ENCODE measurements at regions not wholly inside any gene's neighbourhood (a gene's known extent, or its start where the extent isn't known, plus 50 kb on each side); places are given as distances from the start of the nearest gene placed in this dataset.
"Not testable (repeated sequence)": the region's sequence is repeated elsewhere in the genome, so short reads cannot be mapped to it uniquely, and the experiment has no call there.

- no peak for DNase-seq
These were observed 1830.0 kb upstream of the DEFB115 start for GRCh38 chr20:29427201-29428060.

GRCh38 chr20:29430531-29430930 lies 1826.9 kb upstream of the DEFB115 start:
- no peak for DNase-seq

DNA sequence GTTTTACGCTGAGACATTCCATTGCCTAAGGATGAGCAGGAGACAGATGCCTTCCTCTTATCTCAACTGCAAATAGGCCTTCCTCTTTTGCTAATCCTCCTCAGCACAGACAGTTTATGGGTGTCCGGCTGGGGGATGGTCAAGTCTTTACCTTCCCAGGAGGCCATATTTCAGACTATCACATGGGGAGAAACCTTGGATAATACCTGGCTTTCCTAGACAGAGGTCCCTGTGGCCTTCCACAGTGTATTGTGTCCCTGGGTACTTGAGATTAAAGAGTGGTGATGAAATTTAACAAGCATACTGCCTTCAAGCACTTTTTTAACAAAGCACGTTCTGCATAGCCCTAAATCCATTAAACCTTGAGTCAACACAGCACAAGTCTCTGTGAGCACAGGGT lies 1816.7 kb upstream of the DEFB115 start:
- DNase-seq, result not testable (repeated sequence)

DNA sequence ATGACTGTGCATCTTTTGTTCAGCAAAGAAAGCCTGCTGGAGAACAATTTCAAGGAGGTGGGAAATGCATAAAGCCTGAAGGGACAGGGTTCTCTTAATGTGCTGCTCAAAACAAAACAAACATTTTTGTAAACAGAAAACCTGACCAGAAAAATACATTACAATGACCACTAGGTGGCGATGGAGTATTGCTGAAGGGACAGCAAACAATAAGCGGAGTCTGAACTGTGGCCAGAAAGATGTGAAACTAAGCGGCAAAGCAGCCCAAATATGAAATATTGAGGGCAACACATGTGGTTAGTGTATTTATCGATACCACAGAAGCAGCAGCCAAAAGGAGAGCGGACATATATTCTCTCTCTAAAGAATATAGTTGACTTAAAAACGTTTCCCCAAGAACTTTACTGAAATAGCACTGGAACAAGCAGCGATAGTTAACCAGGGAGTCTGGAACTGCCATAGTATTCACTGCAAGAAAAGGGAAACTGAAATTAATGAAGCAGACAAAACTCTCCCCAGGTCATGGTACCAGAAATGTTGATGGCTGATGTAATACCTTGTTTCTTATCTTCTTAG lies 1814.2 kb upstream of the DEFB115 start:
- DNase-seq, result peak; percentile 43

- peak; percentile 4 for DNase-seq
These were observed 1813.6 kb upstream of the DEFB115 start for GRCh38 chr20:29443819-29444218.

GRCh38 chr20:29445050-29445907 lies 1812.2 kb upstream of the DEFB115 start:
- DNase-seq, result peak; percentile 59

- not testable (repeated sequence) for DNase-seq
These were observed 1809.7 kb upstream of the DEFB115 start for GRCh38 chr20:29447517-29448484.

- DNase-seq, result no peak
These were observed 1808.5 kb upstream of the DEFB115 start for GRCh38 chr20:29448806-29449470.

GRCh38 chr20:29452186-29452585 lies 1805.3 kb upstream of the DEFB115 start:
- DNase-seq, result no peak

DNA sequence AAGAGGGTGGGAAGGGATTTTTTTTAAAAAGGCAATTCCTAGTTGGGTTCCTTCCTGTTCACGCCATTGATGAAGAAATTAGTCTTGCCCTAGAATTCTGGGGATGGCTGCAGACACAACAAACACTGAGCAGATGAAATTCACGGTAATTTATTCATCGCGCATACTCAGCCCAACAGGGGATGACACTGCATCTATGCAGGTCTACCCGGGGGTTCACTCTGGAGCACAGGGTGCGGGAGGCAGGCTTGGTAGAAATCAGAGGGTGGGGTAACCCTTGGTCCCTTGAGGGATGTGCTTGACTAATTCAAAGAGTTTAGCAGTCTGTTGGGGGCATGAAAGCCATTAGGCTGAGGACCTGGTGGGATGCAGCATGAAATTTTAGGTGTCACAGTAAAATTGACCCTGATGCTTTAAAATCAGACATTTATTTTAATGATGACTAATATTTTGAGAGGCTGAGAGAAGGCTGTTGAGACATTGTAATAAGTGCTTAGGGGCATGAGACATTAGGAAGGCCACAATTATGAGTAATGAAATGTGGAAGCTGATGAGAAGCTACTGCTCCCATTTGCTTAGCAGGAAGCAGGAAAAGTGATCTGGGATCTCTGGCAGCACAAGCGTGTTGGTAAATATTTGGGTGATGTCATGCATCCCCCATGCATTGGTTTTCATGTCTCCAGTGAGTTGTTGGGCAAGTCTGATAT lies 1800.3 kb upstream of the DEFB115 start:
- DNase-seq, result peak; percentile 28

DNA sequence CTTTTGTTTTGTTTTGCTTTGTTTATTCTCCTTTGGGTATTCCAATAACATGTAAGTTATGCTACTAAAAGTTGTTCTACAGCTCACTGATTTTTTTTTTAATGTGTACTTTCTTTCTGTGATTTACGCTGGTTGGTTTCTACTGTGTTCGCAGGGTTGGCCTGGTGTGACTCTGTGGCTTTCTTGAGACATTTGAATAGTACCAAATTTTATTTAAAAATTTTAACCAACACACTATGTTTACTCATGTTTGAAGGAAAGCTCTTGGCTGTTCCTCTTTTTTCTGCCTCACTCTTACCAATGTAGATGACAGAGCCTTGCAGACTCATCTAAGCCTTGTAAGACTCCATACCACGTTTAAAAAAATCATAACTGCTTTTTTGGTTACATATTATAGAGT lies 1784.9 kb upstream of the DEFB115 start:
- no peak for DNase-seq

GRCh38 chr20:29492840-29493239 lies 1764.6 kb upstream of the DEFB115 start:
- DNase-seq, result not testable (repeated sequence)

- DNase-seq, result not testable (repeated sequence)
These were observed 1760.7 kb upstream of the DEFB115 start for GRCh38 chr20:29496767-29497166.

DNA sequence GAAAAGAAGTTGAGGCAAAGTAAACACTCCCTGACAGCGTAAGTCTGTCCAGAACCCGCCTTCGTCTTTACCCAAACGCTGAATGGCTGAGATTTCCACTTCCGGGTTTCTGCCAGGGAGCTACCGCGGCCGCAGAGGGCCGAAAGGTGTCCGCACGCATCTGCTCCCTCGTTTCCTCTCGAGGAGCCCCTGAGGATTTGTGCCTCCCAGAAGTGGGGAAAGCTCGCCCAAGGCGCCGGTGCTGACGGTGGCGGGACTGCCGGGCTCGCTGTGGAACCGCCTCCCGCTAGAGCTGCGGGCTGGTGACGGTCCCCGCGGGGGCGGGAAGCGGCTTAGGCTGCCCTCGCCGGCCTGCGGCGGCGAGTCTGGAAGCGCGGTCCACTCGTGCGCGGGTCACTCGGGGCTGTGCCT lies 1760.2 kb upstream of the DEFB115 start:
- DNase-seq, result no peak

DNA sequence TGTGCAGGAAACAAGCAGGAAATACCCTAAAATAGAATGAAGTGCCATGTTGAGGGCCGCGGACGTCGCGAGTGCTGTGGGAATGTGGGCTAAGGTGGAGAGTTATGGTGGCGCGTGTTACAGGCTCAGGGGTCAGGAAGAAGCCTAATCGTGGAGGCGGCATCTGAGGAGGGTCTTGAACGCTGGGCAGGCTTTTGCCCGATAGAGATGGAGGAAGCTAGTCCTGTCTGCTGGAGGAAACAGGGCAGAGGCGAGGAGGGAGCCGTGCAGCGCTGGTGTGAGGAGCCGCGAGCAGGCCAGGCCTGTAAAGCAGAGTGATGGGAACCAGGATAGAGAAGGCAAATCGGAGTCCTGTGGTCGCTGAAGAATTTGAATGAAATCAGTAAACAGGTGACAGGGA lies 1759.8 kb upstream of the DEFB115 start:
- not testable (repeated sequence) for DNase-seq

- peak; percentile 1 for DNase-seq
These were observed 1756.7 kb upstream of the DEFB115 start for GRCh38 chr20:29500738-29501137.

DNA sequence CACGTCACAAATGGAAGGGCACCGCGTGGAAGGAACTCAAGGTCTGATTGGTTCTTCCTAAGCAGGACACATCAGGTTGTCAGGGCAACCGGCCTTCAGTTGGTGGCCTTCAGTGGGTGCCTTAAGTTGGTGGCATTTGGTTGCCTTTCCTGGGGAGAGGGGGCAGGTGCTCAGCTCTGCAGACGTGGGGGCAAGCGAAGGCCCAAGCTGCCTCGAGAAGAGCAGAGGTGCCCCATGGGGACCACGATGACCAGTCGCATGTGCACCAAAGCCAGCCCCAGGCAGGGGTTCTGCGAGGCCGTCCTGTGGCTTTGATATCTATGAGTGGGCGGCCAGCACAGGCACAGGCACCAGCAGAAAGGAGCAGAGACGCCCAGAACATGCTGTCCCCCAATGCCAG lies 1742.8 kb upstream of the DEFB115 start:
- DNase-seq, result not testable (repeated sequence)

- DNase-seq, result not testable (repeated sequence)
These were observed 1740.6 kb upstream of the DEFB115 start for GRCh38 chr20:29516847-29517246.

DNA sequence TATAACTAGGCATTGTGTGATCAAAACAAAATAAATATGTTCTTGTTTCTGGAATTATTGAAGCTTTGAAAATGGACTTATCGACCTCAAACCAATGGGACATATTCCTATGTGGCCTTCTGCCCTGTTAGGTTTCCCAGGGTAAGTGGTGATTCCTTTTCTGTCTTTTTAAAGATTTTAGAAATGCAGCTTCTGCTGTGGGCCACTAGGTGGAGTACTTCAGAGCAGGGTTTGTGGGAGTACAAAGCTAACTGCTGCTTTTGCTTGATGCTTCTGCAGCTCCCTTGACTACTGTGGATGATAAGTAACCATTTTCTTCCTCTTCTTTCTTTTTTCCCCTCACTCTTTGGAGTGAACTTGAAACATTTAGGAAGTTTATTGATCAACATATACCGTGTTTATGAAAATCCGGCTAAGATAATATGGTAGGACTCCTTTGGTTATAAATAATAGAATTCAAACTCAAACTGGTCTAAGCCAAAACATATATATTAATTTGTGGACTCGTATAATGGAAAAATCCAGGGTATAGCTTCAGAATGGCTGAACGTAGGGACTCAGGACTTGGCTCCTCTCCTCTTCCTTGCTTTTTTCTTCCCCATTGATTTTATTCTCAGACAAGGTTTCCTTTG lies 1737.7 kb upstream of the DEFB115 start:
- not testable (repeated sequence) for DNase-seq

DNA sequence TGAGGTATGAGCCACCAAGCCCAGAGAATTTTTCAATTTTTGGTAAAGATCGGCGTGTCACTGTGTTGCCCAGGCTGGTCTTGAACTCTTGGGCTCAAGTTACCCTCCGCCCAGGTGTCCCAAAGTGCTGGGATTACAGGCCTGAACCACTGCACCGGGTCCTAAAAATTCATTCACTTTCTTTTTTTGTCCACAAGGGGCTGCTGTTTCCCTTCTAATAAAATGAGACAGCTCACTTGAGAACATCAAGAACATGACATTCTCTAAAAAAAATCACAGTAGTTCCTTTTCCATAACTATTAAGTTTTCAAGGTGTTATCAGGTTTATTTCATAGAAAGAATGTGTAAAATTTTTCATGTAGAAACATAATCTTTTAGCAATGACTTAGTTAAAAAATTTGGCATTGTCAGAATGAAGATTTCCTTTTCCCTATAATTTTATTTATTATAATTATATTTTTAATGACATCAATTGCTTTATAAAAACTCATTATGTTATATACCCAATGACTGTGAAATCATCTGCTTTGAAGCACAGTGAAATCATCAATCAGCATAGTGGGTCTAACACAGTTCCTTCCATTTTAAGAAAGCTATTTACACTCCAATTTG lies 1723.8 kb upstream of the DEFB115 start:
- not testable (repeated sequence) for DNase-seq

All from EL (cell line).